ENCODE measurements at regions not wholly inside any gene's neighbourhood (a gene's known extent, or its start where the extent isn't known, plus 50 kb on each side); places are given as distances from the start of the nearest gene placed in this dataset.

DNA sequence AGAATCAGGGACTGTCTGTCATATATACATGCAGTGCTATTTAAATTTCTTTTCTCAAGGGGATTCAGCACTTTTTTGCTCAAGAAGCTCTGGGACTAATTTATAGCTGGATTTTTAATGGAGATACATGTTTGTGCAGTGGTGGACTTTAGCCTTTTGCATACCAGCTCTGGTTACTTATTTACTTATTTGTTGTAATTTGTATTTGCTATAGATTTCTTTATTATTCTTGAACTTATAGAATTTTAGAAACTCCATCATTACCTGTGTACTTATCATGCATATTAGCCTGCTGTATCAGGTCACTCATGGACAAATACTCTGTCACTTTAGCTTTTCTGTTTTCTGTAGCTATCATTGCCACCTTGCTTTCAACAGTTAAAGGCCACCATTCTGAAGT, 1296.9 kb upstream of the TMPRSS15 start:
- TF ChIP-seq EGR1 (IDR thresholded peaks at IDR 0.05; ENCODE audit: low read depth) = no peak
- TF ChIP-seq, protein P1, sequence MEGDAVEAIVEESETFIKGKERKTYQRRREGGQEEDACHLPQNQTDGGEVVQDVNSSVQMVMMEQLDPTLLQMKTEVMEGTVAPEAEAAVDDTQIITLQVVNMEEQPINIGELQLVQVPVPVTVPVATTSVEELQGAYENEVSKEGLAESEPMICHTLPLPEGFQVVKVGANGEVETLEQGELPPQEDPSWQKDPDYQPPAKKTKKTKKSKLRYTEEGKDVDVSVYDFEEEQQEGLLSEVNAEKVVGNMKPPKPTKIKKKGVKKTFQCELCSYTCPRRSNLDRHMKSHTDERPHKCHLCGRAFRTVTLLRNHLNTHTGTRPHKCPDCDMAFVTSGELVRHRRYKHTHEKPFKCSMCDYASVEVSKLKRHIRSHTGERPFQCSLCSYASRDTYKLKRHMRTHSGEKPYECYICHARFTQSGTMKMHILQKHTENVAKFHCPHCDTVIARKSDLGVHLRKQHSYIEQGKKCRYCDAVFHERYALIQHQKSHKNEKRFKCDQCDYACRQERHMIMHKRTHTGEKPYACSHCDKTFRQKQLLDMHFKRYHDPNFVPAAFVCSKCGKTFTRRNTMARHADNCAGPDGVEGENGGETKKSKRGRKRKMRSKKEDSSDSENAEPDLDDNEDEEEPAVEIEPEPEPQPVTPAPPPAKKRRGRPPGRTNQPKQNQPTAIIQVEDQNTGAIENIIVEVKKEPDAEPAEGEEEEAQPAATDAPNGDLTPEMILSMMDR (IDR thresholded peaks at IDR 0.05 in 2 of 3, conservative IDR thresholded peaks at IDR 0.05 in 1 of 3; ENCODE audit: borderline replicate concordance in 1 of 3, insufficient read depth in 1 of 3, low read depth in 2 of 3, low read length in 2 of 3) = no peak

All from HCT116 (cell line).